ENCODE measurements at regions not wholly inside any gene's neighbourhood (a gene's known extent, or its start where the extent isn't known, plus 50 kb on each side); places are given as distances from the start of the nearest gene placed in this dataset.

- DNase-seq (no peak), ATAC-seq (ENCODE audit: insufficient read depth, low read depth) (no peak)
- no peaks in the 10 kb centered on the region for H4K20me1 ChIP-seq (ENCODE audit: insufficient read depth, low read length)
- H3K36me3 ChIP-seq (ENCODE audit: insufficient read depth, low read length) = no peaks in the 10 kb centered on the region
- H3K4me3 ChIP-seq (ENCODE audit: low read depth in 1 of 2, low read length in 2 of 2) = no peak overlapping the region
- no peak overlapping the region for H3K27ac ChIP-seq (ENCODE audit: low read length)
- H3K4me1 ChIP-seq (ENCODE audit: insufficient read depth, low read length) = no peaks in the 10 kb centered on the region
- H3K9ac ChIP-seq (ENCODE audit: low read depth, low read length) = no peak overlapping the region
- no peaks in the 10 kb centered on the region for H3K27me3 ChIP-seq (ENCODE audit: insufficient read depth, low read length, poor library complexity)
- H2AFZ ChIP-seq (ENCODE audit: low read depth, low read length) = no peak overlapping the region
- H3K9me3 ChIP-seq (ENCODE audit: insufficient read depth, low read length, severe bottlenecking) = no peaks in the 10 kb centered on the region
- no peaks in the 10 kb centered on the region for H3K79me2 ChIP-seq (ENCODE audit: insufficient read depth, low read length)
- TF ChIP-seq EZH2 (IDR thresholded peaks at IDR 0.05; ENCODE audit: borderline replicate concordance, low read depth, low read length, severe bottlenecking) (no peak), CTCF (IDR thresholded peaks at IDR 0.05; ENCODE audit: borderline replicate concordance, extremely low read depth, low read length, poor library complexity, severe bottlenecking) (no peak)
- H3K4me2 ChIP-seq (ENCODE audit: insufficient read depth, low read length) = no peak overlapping the region
These were observed 78.3 kb downstream of the CT47B1 start for GRCh38 chrX:120797188-120797851.

- TF ChIP-seq CTCF (IDR thresholded peaks at IDR 0.05; ENCODE audit: borderline replicate concordance, extremely low read depth, low read length, poor library complexity, severe bottlenecking) (no peak), EZH2 (IDR thresholded peaks at IDR 0.05; ENCODE audit: borderline replicate concordance, low read depth, low read length, severe bottlenecking) (no peak)
- ATAC-seq (ENCODE audit: insufficient read depth, low read depth) (no peak), DNase-seq (no peak)
- no peaks in the 10 kb centered on the region for H3K36me3 ChIP-seq (ENCODE audit: insufficient read depth, low read length)
- H3K4me3 ChIP-seq (ENCODE audit: low read depth in 1 of 2, low read length in 2 of 2) = no peak overlapping the region
- H3K27ac ChIP-seq (ENCODE audit: low read length) = no peak overlapping the region
- H3K4me1 ChIP-seq (ENCODE audit: insufficient read depth, low read length) = peaks cover 1% of the 10 kb centered on the region; the same call in 1 of the 2 replicates
- H4K20me1 ChIP-seq (ENCODE audit: insufficient read depth, low read length) = no peaks in the 10 kb centered on the region
- no peak overlapping the region for H2AFZ ChIP-seq (ENCODE audit: low read depth, low read length)
- no peaks in the 10 kb centered on the region for H3K27me3 ChIP-seq (ENCODE audit: insufficient read depth, low read length, poor library complexity)
- no peak overlapping the region for H3K9ac ChIP-seq (ENCODE audit: low read depth, low read length)
- H3K9me3 ChIP-seq (ENCODE audit: insufficient read depth, low read length, severe bottlenecking) = no peaks in the 10 kb centered on the region
- H3K4me2 ChIP-seq (ENCODE audit: insufficient read depth, low read length) = no peak overlapping the region
- no peaks in the 10 kb centered on the region for H3K79me2 ChIP-seq (ENCODE audit: insufficient read depth, low read length)
These were observed 80.4 kb downstream of the CT47B1 start for GRCh38 chrX:120795301-120795700.

GRCh38 chrX:120794525-120794975 is 81.1 kb downstream of the CT47B1 start:
- no peak overlapping the region for H3K4me2 ChIP-seq (ENCODE audit: insufficient read depth, low read length)
- H2AFZ ChIP-seq (ENCODE audit: low read depth, low read length) = no peak overlapping the region
- DNase-seq = no peak

More at GRCh38 chrX:120794525-120794975, 81.1 kb downstream of the CT47B1 start:
- no peaks in the 10 kb centered on the region for H3K79me2 ChIP-seq (ENCODE audit: insufficient read depth, low read length)
- no peak overlapping the region for H3K4me3 ChIP-seq (ENCODE audit: low read depth in 1 of 2, low read length in 2 of 2)
- H3K9me3 ChIP-seq (ENCODE audit: insufficient read depth, low read length, severe bottlenecking) = no peaks in the 10 kb centered on the region
- no peaks in the 10 kb centered on the region for H3K27me3 ChIP-seq (ENCODE audit: insufficient read depth, low read length, poor library complexity)
- H3K36me3 ChIP-seq (ENCODE audit: insufficient read depth, low read length) = no peaks in the 10 kb centered on the region
- H3K9ac ChIP-seq (ENCODE audit: low read depth, low read length) = no peak overlapping the region
- no peaks in the 10 kb centered on the region for H4K20me1 ChIP-seq (ENCODE audit: insufficient read depth, low read length)
- H3K27ac ChIP-seq (ENCODE audit: low read length) = no peak overlapping the region
- ATAC-seq (ENCODE audit: insufficient read depth, low read depth) = no peak
- TF ChIP-seq EZH2 (IDR thresholded peaks at IDR 0.05; ENCODE audit: borderline replicate concordance, low read depth, low read length, severe bottlenecking) (no peak), CTCF (IDR thresholded peaks at IDR 0.05; ENCODE audit: borderline replicate concordance, extremely low read depth, low read length, poor library complexity, severe bottlenecking) (no peak)
- peaks cover 4% of the 10 kb centered on the region; the same call in 1 of the 2 replicates for H3K4me1 ChIP-seq (ENCODE audit: insufficient read depth, low read length)

Data from DND-41 (cell line).